Liver (tissue), 8 donors: ENCODE measurements at regions not wholly inside any gene's neighbourhood (a gene's known extent, or its start where the extent isn't known, plus 50 kb on each side); places are given as distances from the start of the nearest gene placed in this dataset.

Source experiments
- DNase-seq: peaks from one replicate; pipeline ENCODE4 v3.0.0-alpha.2; 2017; ENCODE audit warnings: low spot score
- H3K27ac ChIP-seq, 2 donors: one replicate each; pipeline ENCODE4 v1.7.0; 2013; ENCODE audit warnings: inconsistent platforms in 2 of 2, low read length in 2 of 2, control low read depth in 1 of 2, low read depth in 1 of 2, mild to moderate bottlenecking in 1 of 2
- H3K27me3 ChIP-seq, 4 donors: one replicate each; pipeline versions ENCODE4 v1.6.1 to v1.7.0; 2013; ENCODE audit warnings: low read length in 3 of 4, inconsistent platforms in 1 of 4, mild to moderate bottlenecking in 1 of 4, moderate library complexity in 1 of 4; ENCODE audit not compliant: control insufficient read depth in 4 of 4, insufficient read depth in 4 of 4
- H3K36me3 ChIP-seq, 4 donors: one replicate each; pipeline versions ENCODE4 v1.6.1 to v1.7.0; 2013; ENCODE audit warnings: low read length in 3 of 4, mild to moderate bottlenecking in 3 of 4, low read depth in 1 of 4, moderate library complexity in 1 of 4; ENCODE audit not compliant: control insufficient read depth in 4 of 4, insufficient read depth in 3 of 4
- H3K4me1 ChIP-seq, 4 donors: one replicate each; pipeline versions ENCODE4 v1.6.1 to v1.7.0; 2013; ENCODE audit warnings: low read length in 3 of 4, mild to moderate bottlenecking in 3 of 4, moderate library complexity in 1 of 4; ENCODE audit not compliant: control insufficient read depth in 4 of 4, insufficient read depth in 4 of 4
- H3K4me3 ChIP-seq, 3 donors: one replicate each; pipeline versions ENCODE4 v1.6.1 to v1.7.0; 2013; ENCODE audit warnings: low read length in 3 of 3, control low read depth in 1 of 3, low read depth in 1 of 3, mild to moderate bottlenecking in 1 of 3
- H3K9ac ChIP-seq, 2 donors: one replicate each; pipeline ENCODE4 v1.7.0; 2013; ENCODE audit warnings: low read length in 2 of 2, mild to moderate bottlenecking in 2 of 2, moderate library complexity in 2 of 2, control low read depth in 1 of 2, low read depth in 1 of 2
- H3K9me3 ChIP-seq, 4 donors: one replicate each; pipeline versions ENCODE4 v1.6.1 to v1.7.0; 2013; ENCODE audit warnings: low read length in 3 of 4; ENCODE audit not compliant: control insufficient read depth in 4 of 4
- EGR1 ChIP-seq, 2 donors: IDR thresholded peaks; 2 replicates each; pipeline ENCODE4 v1.6.1; 2016 to 2018; ENCODE audit warnings: antibody characterized with exemption in 2 of 2, low read depth in 2 of 2
- FOXA1 ChIP-seq: IDR thresholded peaks from 2 replicates; pipeline ENCODE4 v1.6.1; 2016; ENCODE audit warnings: antibody characterized with exemption
- FOXA2 ChIP-seq: IDR thresholded peaks from 2 replicates; pipeline ENCODE4 v1.6.1; 2016; ENCODE audit warnings: antibody characterized with exemption
- GABPA ChIP-seq, 2 donors: IDR thresholded peaks in 1 of 2; conservative IDR thresholded peaks in 1 of 2; 2 replicates each; pipeline ENCODE4 v1.6.1; 2016; ENCODE audit warnings: antibody characterized with exemption in 2 of 2, mild to moderate bottlenecking in 1 of 2, moderate library complexity in 1 of 2
- HNF4A ChIP-seq, 2 donors: conservative IDR thresholded peaks; 2 replicates each; pipeline ENCODE4 v1.6.1; 2016; ENCODE audit warnings: antibody characterized with exemption in 2 of 2, mild to moderate bottlenecking in 2 of 2
- HNF4G ChIP-seq: IDR thresholded peaks from 2 replicates; pipeline ENCODE4 v1.6.1; 2016; ENCODE audit warnings: antibody characterized with exemption
- JUND ChIP-seq, 2 donors: IDR thresholded peaks; 2 replicates each; pipeline ENCODE4 v1.6.1; 2016; ENCODE audit warnings: antibody characterized with exemption in 2 of 2
- NR2F2 ChIP-seq: IDR thresholded peaks from 2 replicates; pipeline ENCODE4 v1.6.1; 2016; ENCODE audit warnings: antibody characterized with exemption
- RAD21 ChIP-seq, 2 donors: IDR thresholded peaks; 2 replicates each; pipeline ENCODE4 v1.6.1; 2016; ENCODE audit warnings: antibody characterized with exemption in 2 of 2, mild to moderate bottlenecking in 2 of 2
- RXRA ChIP-seq, 2 donors: IDR thresholded peaks; 2 replicates each; pipeline ENCODE4 v1.6.1; 2017 to 2018; ENCODE audit warnings: antibody characterized with exemption in 2 of 2, mild to moderate bottlenecking in 1 of 2
- SP1 ChIP-seq: IDR thresholded peaks from 2 replicates; pipeline ENCODE4 v1.6.1; 2018; ENCODE audit warnings: antibody characterized with exemption, mild to moderate bottlenecking
- TAF1 ChIP-seq: conservative IDR thresholded peaks from 2 replicates; pipeline ENCODE4 v1.6.1; 2016; ENCODE audit warnings: antibody characterized with exemption, mild to moderate bottlenecking
- YY1 ChIP-seq: IDR thresholded peaks from 2 replicates; pipeline ENCODE4 v1.6.1; 2016; ENCODE audit warnings: antibody characterized with exemption, mild to moderate bottlenecking
- WGBS: extraction: QIAGEN DNeasy Blood & Tissue Kit; methylation state at CpG from one replicate; pipeline ENCODE4 v1.1.7; 2013; 5-methylcytosine and 5-hydroxymethylcytosine counted together
- TF ChIP-seq, protein P1 (sequence below): IDR thresholded peaks from 2 replicates; pipeline ENCODE4 v1.6.1; 2016; ENCODE audit warnings: antibody characterized with exemption
- TF ChIP-seq, protein P2 (sequence below): IDR thresholded peaks from 2 replicates; pipeline ENCODE4 v1.6.1; 2016; ENCODE audit warnings: antibody characterized with exemption
- TF ChIP-seq, protein P3 (sequence below): fragments of 150-350 bp; IDR thresholded peaks from 2 replicates; pipeline ENCODE4 v1.5.1; 2017; ENCODE audit warnings: improper control_type of control experiment, low read depth, low read length; ENCODE audit not compliant: missing input control
- TF ChIP-seq, protein P4 (sequence below): IDR thresholded peaks from 2 replicates; pipeline ENCODE4 v1.6.1; 2016; ENCODE audit warnings: antibody characterized with exemption, mild to moderate bottlenecking
- TF ChIP-seq, protein P5 (sequence below): IDR thresholded peaks from 2 replicates; pipeline ENCODE4 v1.6.1; 2016; ENCODE audit warnings: antibody characterized with exemption
- donor health status: healthy.
- donor health status: healthy.
- donor health status: healthy.
- donor health status: healthy.
- donor health status: healthy.

DNA sequence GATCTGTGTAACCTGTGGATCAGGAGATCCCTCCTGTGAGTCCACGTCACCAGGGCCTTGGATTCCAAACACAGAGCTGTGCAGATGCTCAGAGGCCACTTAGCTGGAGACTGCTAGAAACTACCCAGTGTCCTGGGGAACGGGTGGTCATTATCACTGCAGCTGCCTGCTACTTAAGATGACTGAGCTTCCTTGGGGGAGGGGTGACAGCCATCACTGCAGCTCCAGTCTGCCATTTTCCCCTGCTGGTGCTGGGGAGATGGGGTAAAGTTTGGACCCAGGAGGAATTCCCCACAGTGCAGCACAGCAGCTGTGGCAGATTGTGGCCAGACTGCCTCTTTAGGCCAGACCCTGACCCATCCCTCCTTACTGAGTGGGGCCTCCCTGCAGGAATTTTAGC lies 78.8 kb upstream of the VOPP1 start:
- 64% methylated on average over 2 of the region's 2 CpGs for WGBS
- Histone ChIP-seq H3K4me1 (no peaks in the 10 kb centered on the region), H3K27ac (no peak overlapping the region), H3K9ac (no peak overlapping the region), H3K36me3 (no peaks in the 10 kb centered on the region), H3K4me3 (no peak overlapping the region), H3K27me3 (no peaks in the 10 kb centered on the region), H3K9me3 (no peaks in the 10 kb centered on the region)
- no peak for DNase-seq
- TF ChIP-seq YY1 (no peak), RAD21 (IDR thresholded peaks at IDR 0.05) (no peak), HNF4G (no peak), TAF1 (no peak), FOXA2 (no peak), JUND (IDR thresholded peaks at IDR 0.05) (no peak), SP1 (no peak), HNF4A (conservative IDR thresholded peaks at IDR 0.05) (no peak), EGR1 (IDR thresholded peaks at IDR 0.05; ENCODE audit: low read depth in 2 of 2) (no peak), FOXA1 (no peak), GABPA (IDR thresholded peaks at IDR 0.05 in 1 of 2, conservative IDR thresholded peaks at IDR 0.05 in 1 of 2) (no peak), RXRA (IDR thresholded peaks at IDR 0.05) (no peak), NR2F2 (no peak)
- TF ChIP-seq, protein P1, sequence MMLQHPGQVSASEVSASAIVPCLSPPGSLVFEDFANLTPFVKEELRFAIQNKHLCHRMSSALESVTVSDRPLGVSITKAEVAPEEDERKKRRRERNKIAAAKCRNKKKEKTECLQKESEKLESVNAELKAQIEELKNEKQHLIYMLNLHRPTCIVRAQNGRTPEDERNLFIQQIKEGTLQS: no peak
- TF ChIP-seq, protein P2, sequence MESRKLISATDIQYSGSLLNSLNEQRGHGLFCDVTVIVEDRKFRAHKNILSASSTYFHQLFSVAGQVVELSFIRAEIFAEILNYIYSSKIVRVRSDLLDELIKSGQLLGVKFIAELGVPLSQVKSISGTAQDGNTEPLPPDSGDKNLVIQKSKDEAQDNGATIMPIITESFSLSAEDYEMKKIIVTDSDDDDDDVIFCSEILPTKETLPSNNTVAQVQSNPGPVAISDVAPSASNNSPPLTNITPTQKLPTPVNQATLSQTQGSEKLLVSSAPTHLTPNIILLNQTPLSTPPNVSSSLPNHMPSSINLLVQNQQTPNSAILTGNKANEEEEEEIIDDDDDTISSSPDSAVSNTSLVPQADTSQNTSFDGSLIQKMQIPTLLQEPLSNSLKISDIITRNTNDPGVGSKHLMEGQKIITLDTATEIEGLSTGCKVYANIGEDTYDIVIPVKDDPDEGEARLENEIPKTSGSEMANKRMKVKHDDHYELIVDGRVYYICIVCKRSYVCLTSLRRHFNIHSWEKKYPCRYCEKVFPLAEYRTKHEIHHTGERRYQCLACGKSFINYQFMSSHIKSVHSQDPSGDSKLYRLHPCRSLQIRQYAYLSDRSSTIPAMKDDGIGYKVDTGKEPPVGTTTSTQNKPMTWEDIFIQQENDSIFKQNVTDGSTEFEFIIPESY: no peak
- TF ChIP-seq, protein P3, sequence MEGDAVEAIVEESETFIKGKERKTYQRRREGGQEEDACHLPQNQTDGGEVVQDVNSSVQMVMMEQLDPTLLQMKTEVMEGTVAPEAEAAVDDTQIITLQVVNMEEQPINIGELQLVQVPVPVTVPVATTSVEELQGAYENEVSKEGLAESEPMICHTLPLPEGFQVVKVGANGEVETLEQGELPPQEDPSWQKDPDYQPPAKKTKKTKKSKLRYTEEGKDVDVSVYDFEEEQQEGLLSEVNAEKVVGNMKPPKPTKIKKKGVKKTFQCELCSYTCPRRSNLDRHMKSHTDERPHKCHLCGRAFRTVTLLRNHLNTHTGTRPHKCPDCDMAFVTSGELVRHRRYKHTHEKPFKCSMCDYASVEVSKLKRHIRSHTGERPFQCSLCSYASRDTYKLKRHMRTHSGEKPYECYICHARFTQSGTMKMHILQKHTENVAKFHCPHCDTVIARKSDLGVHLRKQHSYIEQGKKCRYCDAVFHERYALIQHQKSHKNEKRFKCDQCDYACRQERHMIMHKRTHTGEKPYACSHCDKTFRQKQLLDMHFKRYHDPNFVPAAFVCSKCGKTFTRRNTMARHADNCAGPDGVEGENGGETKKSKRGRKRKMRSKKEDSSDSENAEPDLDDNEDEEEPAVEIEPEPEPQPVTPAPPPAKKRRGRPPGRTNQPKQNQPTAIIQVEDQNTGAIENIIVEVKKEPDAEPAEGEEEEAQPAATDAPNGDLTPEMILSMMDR: no peak
- TF ChIP-seq, protein P4, sequence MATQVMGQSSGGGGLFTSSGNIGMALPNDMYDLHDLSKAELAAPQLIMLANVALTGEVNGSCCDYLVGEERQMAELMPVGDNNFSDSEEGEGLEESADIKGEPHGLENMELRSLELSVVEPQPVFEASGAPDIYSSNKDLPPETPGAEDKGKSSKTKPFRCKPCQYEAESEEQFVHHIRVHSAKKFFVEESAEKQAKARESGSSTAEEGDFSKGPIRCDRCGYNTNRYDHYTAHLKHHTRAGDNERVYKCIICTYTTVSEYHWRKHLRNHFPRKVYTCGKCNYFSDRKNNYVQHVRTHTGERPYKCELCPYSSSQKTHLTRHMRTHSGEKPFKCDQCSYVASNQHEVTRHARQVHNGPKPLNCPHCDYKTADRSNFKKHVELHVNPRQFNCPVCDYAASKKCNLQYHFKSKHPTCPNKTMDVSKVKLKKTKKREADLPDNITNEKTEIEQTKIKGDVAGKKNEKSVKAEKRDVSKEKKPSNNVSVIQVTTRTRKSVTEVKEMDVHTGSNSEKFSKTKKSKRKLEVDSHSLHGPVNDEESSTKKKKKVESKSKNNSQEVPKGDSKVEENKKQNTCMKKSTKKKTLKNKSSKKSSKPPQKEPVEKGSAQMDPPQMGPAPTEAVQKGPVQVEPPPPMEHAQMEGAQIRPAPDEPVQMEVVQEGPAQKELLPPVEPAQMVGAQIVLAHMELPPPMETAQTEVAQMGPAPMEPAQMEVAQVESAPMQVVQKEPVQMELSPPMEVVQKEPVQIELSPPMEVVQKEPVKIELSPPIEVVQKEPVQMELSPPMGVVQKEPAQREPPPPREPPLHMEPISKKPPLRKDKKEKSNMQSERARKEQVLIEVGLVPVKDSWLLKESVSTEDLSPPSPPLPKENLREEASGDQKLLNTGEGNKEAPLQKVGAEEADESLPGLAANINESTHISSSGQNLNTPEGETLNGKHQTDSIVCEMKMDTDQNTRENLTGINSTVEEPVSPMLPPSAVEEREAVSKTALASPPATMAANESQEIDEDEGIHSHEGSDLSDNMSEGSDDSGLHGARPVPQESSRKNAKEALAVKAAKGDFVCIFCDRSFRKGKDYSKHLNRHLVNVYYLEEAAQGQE: no peak
- TF ChIP-seq, protein P5, sequence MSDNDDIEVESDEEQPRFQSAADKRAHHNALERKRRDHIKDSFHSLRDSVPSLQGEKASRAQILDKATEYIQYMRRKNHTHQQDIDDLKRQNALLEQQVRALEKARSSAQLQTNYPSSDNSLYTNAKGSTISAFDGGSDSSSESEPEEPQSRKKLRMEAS: no peak

DNA sequence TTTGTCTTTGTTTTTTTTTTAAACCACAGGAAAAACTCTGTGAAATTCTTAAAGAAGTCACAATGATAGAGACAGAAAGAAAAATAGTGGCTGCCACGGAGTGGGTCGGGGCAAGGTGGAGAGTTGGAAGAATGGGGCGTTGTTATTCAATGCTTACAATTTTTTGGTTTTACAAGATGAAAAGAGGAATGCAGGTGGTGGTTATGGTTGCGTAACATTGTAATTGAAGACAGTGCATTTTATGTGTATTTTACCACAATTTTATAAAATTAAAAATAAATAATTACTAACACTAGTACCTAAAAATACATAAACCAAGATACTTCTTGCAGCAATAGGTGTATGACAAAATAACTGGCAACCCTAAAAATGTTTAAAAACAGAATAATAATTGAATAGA lies 76.9 kb upstream of the VOPP1 start:
- H3K9me3 ChIP-seq: no peaks in the 10 kb centered on the region
- H3K36me3 ChIP-seq: no peaks in the 10 kb centered on the region
- 93% methylated on average over 4 of the region's 4 CpGs for WGBS
- no peak overlapping the region for H3K9ac ChIP-seq
- H3K4me1 ChIP-seq: no peaks in the 10 kb centered on the region
- no peak for DNase-seq
- no peak overlapping the region for H3K27ac ChIP-seq
- H3K4me3 ChIP-seq: no peak overlapping the region
- TF ChIP-seq, protein P5: no peak
- TF ChIP-seq, protein P4: no peak
- TF ChIP-seq HNF4G: no peak
- H3K27me3 ChIP-seq: peaks cover 0 to 3% (median 0%) of the 10 kb centered on the region in 4 donors
